ENCODE measurements at regions not wholly inside any gene's neighbourhood (a gene's known extent, or its start where the extent isn't known, plus 50 kb on each side); places are given as distances from the start of the nearest gene placed in this dataset.

- Histone ChIP-seq H3K9me3 (no peaks in the 10 kb centered on the region), H3K4me1 (peaks cover 5% of the 10 kb centered on the region; the same call in 1 of the 2 replicates), H3K27me3 (ENCODE audit: low read depth) (no peaks in the 10 kb centered on the region), H3K36me3 (replicated peaks) (no peaks in the 10 kb centered on the region; the same call in 1 of the 2 replicates), H3K4me3 (no peak overlapping the region)
- DNase-seq (ENCODE audit: low spot score in 2 of 2): no peak
- in situ Hi-C loops (cut with MboI; ENCODE audit: low sequenced_read_pairs): no loop called here
Measured at GRCh38 chr6:37113976-37114375, 56.0 kb upstream of the PIM1 start.

- no peaks in the 10 kb centered on the region for H3K27me3 ChIP-seq (ENCODE audit: low read depth)
- no peaks in the 10 kb centered on the region for H3K9me3 ChIP-seq
- H3K4me3 ChIP-seq: no peak overlapping the region
- in situ Hi-C loops (cut with MboI; ENCODE audit: low sequenced_read_pairs): no loop called here
- peaks cover 10% of the 10 kb centered on the region for H3K4me1 ChIP-seq
- no peak for DNase-seq (ENCODE audit: low spot score in 2 of 2)
- H3K36me3 ChIP-seq (replicated peaks): no peaks in the 10 kb centered on the region; the same call in 1 of the 2 replicates
Measured at GRCh38 chr6:37114612-37115011, 55.3 kb upstream of the PIM1 start.

GRCh38 chr6:37115236-37115895, 54.6 kb upstream of the PIM1 start:
- Histone ChIP-seq H3K27me3 (ENCODE audit: low read depth) (no peaks in the 10 kb centered on the region), H3K4me3 (no peak overlapping the region), H3K9me3 (no peaks in the 10 kb centered on the region), H3K36me3 (replicated peaks) (no peaks in the 10 kb centered on the region; the same call in 1 of the 2 replicates), H3K4me1 (peaks cover 13% of the 10 kb centered on the region)
- in situ Hi-C loops (cut with MboI; ENCODE audit: low sequenced_read_pairs): no loop called here
- no peak for DNase-seq (ENCODE audit: low spot score in 2 of 2)

GRCh38 chr6:37116326-37116725, 53.6 kb upstream of the PIM1 start:
- H3K9me3 ChIP-seq: no peaks in the 10 kb centered on the region
- in situ Hi-C loops (cut with MboI; ENCODE audit: low sequenced_read_pairs): no loop called here
- no peaks in the 10 kb centered on the region for H3K27me3 ChIP-seq (ENCODE audit: low read depth)
- no peak overlapping the region for H3K4me3 ChIP-seq
- DNase-seq (ENCODE audit: low spot score in 2 of 2): no peak
- peaks cover 8% of the 10 kb centered on the region for H3K4me1 ChIP-seq
- H3K36me3 ChIP-seq (replicated peaks): no peaks in the 10 kb centered on the region

DNA sequence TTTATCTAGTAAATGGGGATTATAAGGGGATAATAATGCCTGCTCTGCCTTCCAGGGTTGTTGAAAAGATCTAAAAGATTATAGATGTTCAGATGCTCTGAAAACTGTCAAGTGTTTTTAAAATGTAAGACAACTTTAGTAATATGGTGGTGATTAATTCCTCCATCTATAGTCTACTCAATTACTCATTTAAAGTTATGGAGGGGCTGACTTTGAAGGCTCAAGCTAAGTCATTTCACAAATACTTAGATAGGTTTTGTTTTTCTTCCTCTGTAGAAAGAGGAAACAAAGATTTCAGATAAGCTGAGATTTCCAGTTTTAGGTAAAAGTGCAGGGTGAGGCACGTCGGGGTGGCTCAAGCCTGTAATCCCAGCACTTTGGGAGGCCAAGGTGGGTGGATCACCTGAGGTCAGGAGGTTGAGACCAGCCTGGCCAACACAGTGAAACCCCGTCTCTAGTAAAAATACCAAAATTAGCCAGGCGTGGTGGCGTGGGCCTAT, 50.5 kb upstream of the PIM1 start:
- DNase-seq (ENCODE audit: low spot score in 2 of 2): peak in 1 of 2 experiments; percentile 43
- no peak overlapping the region for H3K4me3 ChIP-seq
- H3K9me3 ChIP-seq: no peaks in the 10 kb centered on the region
- in situ Hi-C loops (cut with MboI; ENCODE audit: low sequenced_read_pairs): no loop called here
- no peaks in the 10 kb centered on the region for H3K27me3 ChIP-seq (ENCODE audit: low read depth)
- H3K36me3 ChIP-seq (replicated peaks): peaks cover 3% of the 10 kb centered on the region; the same call in 1 of the 2 replicates
- H3K4me1 ChIP-seq: peaks cover 8% of the 10 kb centered on the region

All from HAP-1 (cell line).